Pons (tissue), 1 donor: ENCODE measurements at regions not wholly inside any gene's neighbourhood (a gene's known extent, or its start where the extent isn't known, plus 50 kb on each side); places are given as distances from the start of the nearest gene placed in this dataset.

ENCODE experiments used
- DNase-seq: peaks from one replicate; pipeline ENCODE4 v3.0.0-alpha.2; 2016; ENCODE audit warnings: low spot score

GRCh38 chr1:232682248-232682647 is 52.3 kb upstream of the SIPA1L2 start:
- DNase-seq, result no peak

GRCh38 chr1:232684371-232685105 is 54.6 kb upstream of the SIPA1L2 start:
- DNase-seq, result no peak

- no peak for DNase-seq
These were observed 56.4 kb upstream of the SIPA1L2 start for GRCh38 chr1:232686346-232686745.

- DNase-seq, result no peak
These were observed 57.4 kb upstream of the SIPA1L2 start for GRCh38 chr1:232687304-232687703.

GRCh38 chr1:232687728-232688127 is 57.8 kb upstream of the SIPA1L2 start:
- DNase-seq, result no peak

GRCh38 chr1:232688398-232688797 is 58.5 kb upstream of the SIPA1L2 start:
- no peak for DNase-seq

- DNase-seq, result no peak
These were observed 59.8 kb upstream of the SIPA1L2 start for GRCh38 chr1:232689711-232690110.

GRCh38 chr1:232690285-232690935 is 60.5 kb upstream of the SIPA1L2 start:
- DNase-seq, result no peak

GRCh38 chr1:232694475-232694874 is 64.5 kb upstream of the SIPA1L2 start:
- no peak for DNase-seq

- no peak for DNase-seq
These were observed 65.9 kb upstream of the SIPA1L2 start for GRCh38 chr1:232695621-232696385.

- DNase-seq, result no peak
These were observed 66.5 kb upstream of the SIPA1L2 start for GRCh38 chr1:232696466-232696865.

- DNase-seq, result no peak
These were observed 67.4 kb upstream of the SIPA1L2 start for GRCh38 chr1:232697187-232697822.

GRCh38 chr1:232699814-232700213 is 69.9 kb upstream of the SIPA1L2 start:
- DNase-seq, result no peak

GRCh38 chr1:232702911-232703310 is 73.0 kb upstream of the SIPA1L2 start:
- no peak for DNase-seq

GRCh38 chr1:232704256-232704655 is 74.3 kb upstream of the SIPA1L2 start:
- DNase-seq, result no peak

- peak; percentile 77 for DNase-seq
These were observed 75.1 kb upstream of the SIPA1L2 start for GRCh38 chr1:232704694-232705680.

GRCh38 chr1:232705815-232706575 is 76.1 kb upstream of the SIPA1L2 start:
- no peak for DNase-seq

- DNase-seq, result no peak
These were observed 77.2 kb upstream of the SIPA1L2 start for GRCh38 chr1:232707142-232707541.

- DNase-seq, result no peak
These were observed 79.5 kb upstream of the SIPA1L2 start for GRCh38 chr1:232709386-232709785.

GRCh38 chr1:232711996-232712395 is 82.1 kb upstream of the SIPA1L2 start:
- no peak for DNase-seq
